HepG2 (cell line): ENCODE measurements at regions not wholly inside any gene's neighbourhood (a gene's known extent, or its start where the extent isn't known, plus 50 kb on each side); places are given as distances from the start of the nearest gene placed in this dataset.

Source experiments
- ATRX ChIP-seq: sonication (generic); formaldehyde crosslinking; IDR thresholded peaks from 2 replicates; pipeline ENCODE4 v1.4.0; 2020; ENCODE audit warnings: missing genetic modification reagents, borderline replicate concordance
- ETS1 ChIP-seq: sonication (generic); formaldehyde crosslinking; IDR thresholded peaks from 2 replicates; pipeline ENCODE4 v1.4.0; 2020; ENCODE audit warnings: missing genetic modification reagents
- ETV6 ChIP-seq: sonication (generic); formaldehyde crosslinking; conservative IDR thresholded peaks from 2 replicates; pipeline ENCODE4 v1.4.0; 2020; ENCODE audit warnings: missing genetic modification reagents
- FOXA3 ChIP-seq: IDR thresholded peaks from 2 replicates; pipeline ENCODE4 v1.6.1; 2016; ENCODE audit warnings: missing genetic modification reagents, missing compliant biosample characterization
- FOXO1 ChIP-seq: sonication (generic); formaldehyde crosslinking; IDR thresholded peaks from 2 replicates; pipeline ENCODE4 v1.4.0; 2020; ENCODE audit warnings: missing genetic modification reagents
- GABPA ChIP-seq, 2 experiments: IDR thresholded peaks; 2 replicates each; pipeline ENCODE4 v1.6.1; 2011 to 2016; ENCODE audit warnings: low read depth in 2 of 2, low read length in 1 of 2, missing biosample characterization in 1 of 2, missing genetic modification characterization in 1 of 2
- JARID2 ChIP-seq: sonication (generic); formaldehyde crosslinking; IDR thresholded peaks from 2 replicates; pipeline ENCODE4 v1.8.1; 2023; ENCODE audit warnings: missing genetic modification reagents, inconsistent platforms; ENCODE audit not compliant: insufficient replicate concordance
- KAT8 ChIP-seq: IDR thresholded peaks from 2 replicates; pipeline ENCODE4 v1.6.1; 2016; ENCODE audit warnings: missing genetic modification reagents, missing compliant biosample characterization
- MIER2 ChIP-seq: IDR thresholded peaks from 2 replicates; pipeline ENCODE4 v1.6.1; 2016; ENCODE audit warnings: missing biosample characterization, missing genetic modification reagents
- RNF219 ChIP-seq: sonication (generic); formaldehyde crosslinking; IDR thresholded peaks from 2 replicates; pipeline ENCODE4 v1.5.0; 2020; ENCODE audit warnings: mild to moderate bottlenecking, missing genetic modification reagents
- SIX4 ChIP-seq: sonication (generic); formaldehyde crosslinking; IDR thresholded peaks from 2 replicates; pipeline ENCODE4 v1.4.0; 2020; ENCODE audit warnings: missing genetic modification reagents
- TP53 ChIP-seq: sonication (generic); formaldehyde crosslinking; conservative IDR thresholded peaks from 2 replicates; pipeline ENCODE4 v1.4.0; 2020; ENCODE audit warnings: missing genetic modification reagents
- ZBTB46 ChIP-seq: sonication (generic); formaldehyde crosslinking; IDR thresholded peaks from 2 replicates; pipeline ENCODE4 v1.4.0; 2020; ENCODE audit warnings: mild to moderate bottlenecking, missing genetic modification reagents, borderline replicate concordance
- ZGPAT ChIP-seq: IDR thresholded peaks from 2 replicates; pipeline ENCODE4 v1.6.1; 2016; ENCODE audit warnings: mild to moderate bottlenecking
- ZNF225 ChIP-seq: sonication (generic); formaldehyde crosslinking; IDR thresholded peaks from 2 replicates; pipeline ENCODE4 v1.4.0; 2020; ENCODE audit warnings: mild to moderate bottlenecking, missing genetic modification reagents
- ZNF432 ChIP-seq: sonication (generic); formaldehyde crosslinking; IDR thresholded peaks from 2 replicates; pipeline ENCODE4 v1.5.0; 2020; ENCODE audit warnings: missing genetic modification reagents, mild to moderate bottlenecking, borderline replicate concordance
- ZNF549 ChIP-seq: sonication (generic); formaldehyde crosslinking; IDR thresholded peaks from 2 replicates; pipeline ENCODE4 v1.5.0; 2020; ENCODE audit warnings: missing genetic modification reagents
- ZNF605 ChIP-seq: sonication (generic); formaldehyde crosslinking; IDR thresholded peaks from 2 replicates; pipeline ENCODE4 v1.8.0; 2022; ENCODE audit warnings: mild to moderate bottlenecking, missing genetic modification reagents
- ZNF766 ChIP-seq: sonication (generic); formaldehyde crosslinking; IDR thresholded peaks from 2 replicates; pipeline ENCODE4 v1.5.0; 2020; ENCODE audit warnings: missing genetic modification reagents, borderline replicate concordance
- TF ChIP-seq, protein P1 (sequence below): sonication (generic); formaldehyde crosslinking; IDR thresholded peaks from 2 replicates; pipeline ENCODE4 v1.4.0; 2020; ENCODE audit warnings: mild to moderate bottlenecking, missing genetic modification reagents
- TF ChIP-seq, protein P2 (sequence below): sonication (generic); formaldehyde crosslinking; IDR thresholded peaks from 2 replicates; pipeline ENCODE4 v1.9.0; 2022; ENCODE audit warnings: missing genetic modification reagents, mild to moderate bottlenecking, borderline replicate concordance

- TF ChIP-seq, protein P1, sequence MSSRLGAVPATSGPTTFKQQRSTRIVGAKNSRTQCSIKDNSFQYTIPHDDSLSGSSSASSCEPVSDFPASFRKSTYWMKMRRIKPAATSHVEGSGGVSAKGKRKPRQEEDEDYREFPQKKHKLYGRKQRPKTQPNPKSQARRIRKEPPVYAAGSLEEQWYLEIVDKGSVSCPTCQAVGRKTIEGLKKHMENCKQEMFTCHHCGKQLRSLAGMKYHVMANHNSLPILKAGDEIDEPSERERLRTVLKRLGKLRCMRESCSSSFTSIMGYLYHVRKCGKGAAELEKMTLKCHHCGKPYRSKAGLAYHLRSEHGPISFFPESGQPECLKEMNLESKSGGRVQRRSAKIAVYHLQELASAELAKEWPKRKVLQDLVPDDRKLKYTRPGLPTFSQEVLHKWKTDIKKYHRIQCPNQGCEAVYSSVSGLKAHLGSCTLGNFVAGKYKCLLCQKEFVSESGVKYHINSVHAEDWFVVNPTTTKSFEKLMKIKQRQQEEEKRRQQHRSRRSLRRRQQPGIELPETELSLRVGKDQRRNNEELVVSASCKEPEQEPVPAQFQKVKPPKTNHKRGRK (CRISPR knock-in tag) = no peak
- TF ChIP-seq GABPA (IDR thresholded peaks at IDR 0.05; ENCODE audit: low read depth, low read length) = no peak
- TF ChIP-seq GABPA (CRISPR knock-in tag; IDR thresholded peaks at IDR 0.05; ENCODE audit: low read depth) = no peak
- no peak for TF ChIP-seq ZNF605
- TF ChIP-seq, protein P2, sequence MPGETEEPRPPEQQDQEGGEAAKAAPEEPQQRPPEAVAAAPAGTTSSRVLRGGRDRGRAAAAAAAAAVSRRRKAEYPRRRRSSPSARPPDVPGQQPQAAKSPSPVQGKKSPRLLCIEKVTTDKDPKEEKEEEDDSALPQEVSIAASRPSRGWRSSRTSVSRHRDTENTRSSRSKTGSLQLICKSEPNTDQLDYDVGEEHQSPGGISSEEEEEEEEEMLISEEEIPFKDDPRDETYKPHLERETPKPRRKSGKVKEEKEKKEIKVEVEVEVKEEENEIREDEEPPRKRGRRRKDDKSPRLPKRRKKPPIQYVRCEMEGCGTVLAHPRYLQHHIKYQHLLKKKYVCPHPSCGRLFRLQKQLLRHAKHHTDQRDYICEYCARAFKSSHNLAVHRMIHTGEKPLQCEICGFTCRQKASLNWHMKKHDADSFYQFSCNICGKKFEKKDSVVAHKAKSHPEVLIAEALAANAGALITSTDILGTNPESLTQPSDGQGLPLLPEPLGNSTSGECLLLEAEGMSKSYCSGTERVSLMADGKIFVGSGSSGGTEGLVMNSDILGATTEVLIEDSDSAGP (CRISPR knock-in tag) = no peak
- TF ChIP-seq FOXO1 (CRISPR knock-in tag) = 0 out of 2 replicates have a peak, but pooled peaks have one; percentile 7
- TF ChIP-seq KAT8 (CRISPR knock-in tag) = no peak
- no peak for TF ChIP-seq ZBTB46 (CRISPR knock-in tag)
- no peak for TF ChIP-seq ETV6 (CRISPR knock-in tag)
- TF ChIP-seq ZGPAT (CRISPR knock-in tag) = no peak
- TF ChIP-seq MIER2 (CRISPR knock-in tag) = no peak
- no peak for TF ChIP-seq SIX4 (CRISPR knock-in tag)
- TF ChIP-seq RNF219 = no peak
- TF ChIP-seq ZNF549 (CRISPR knock-in tag) = no peak
- TF ChIP-seq JARID2 (CRISPR knock-in tag) = no peak
- TF ChIP-seq ETS1 = no peak
- TF ChIP-seq ZNF225 (CRISPR knock-in tag) = 0 out of 2 replicates have a peak, but pooled peaks have one; percentile 55
- no peak for TF ChIP-seq ZNF766 (CRISPR knock-in tag)
- no peak for TF ChIP-seq FOXA3
- TF ChIP-seq ZNF432 = no peak
- TF ChIP-seq ATRX (CRISPR knock-in tag) = no peak
- no peak for TF ChIP-seq TP53
These were observed 161.5 kb upstream of the ZNF267 start (continued) for GRCh38 chr16:31712064-31712540.
